ENCODE measurements at regions not wholly inside any gene's neighbourhood (a gene's known extent, or its start where the extent isn't known, plus 50 kb on each side); places are given as distances from the start of the nearest gene placed in this dataset.
"Not testable (repeated sequence)": the region's sequence is repeated elsewhere in the genome, so short reads cannot be mapped to it uniquely, and the experiment has no call there.

DNA sequence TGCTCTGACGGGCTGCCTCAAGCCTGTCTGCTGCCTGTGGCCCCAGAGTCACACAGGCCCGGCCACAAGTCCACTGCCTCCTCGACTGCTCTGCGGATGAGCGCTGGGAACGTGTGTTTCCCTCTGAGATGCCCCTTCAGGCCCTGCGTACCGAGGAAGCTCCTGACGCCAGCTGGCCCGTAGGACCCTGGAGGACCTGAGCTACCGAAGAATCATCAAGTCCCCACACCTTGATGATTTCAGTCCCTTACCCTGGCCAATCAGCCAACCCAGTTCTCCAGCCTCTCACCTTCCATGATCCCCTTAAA lies 96.6 kb upstream of the LRPAP1 start:
- Histone ChIP-seq H2AFZ (no peak overlapping the region), H3K9me2 (replicated peaks; ENCODE audit: insufficient read depth) (no peaks in the 10 kb centered on the region), H3K4me3 (no peak overlapping the region), H3K36me3 (replicated peaks; ENCODE audit: insufficient read depth, low read depth) (no peaks in the 10 kb centered on the region), H4K20me1 (ENCODE audit: insufficient read depth, poor library complexity, severe bottlenecking) (no peaks in the 10 kb centered on the region), H3K9me3 (ENCODE audit: low read depth) (no peaks in the 10 kb centered on the region), H3K27ac (no peak overlapping the region), H3K27me3 (no peaks in the 10 kb centered on the region), H3K4me1 (ENCODE audit: insufficient read depth) (no peaks in the 10 kb centered on the region), H3K79me2 (no peaks in the 10 kb centered on the region), H3K4me2 (no peak overlapping the region)
- DNase-seq (ENCODE audit: low spot score) = no peak
- TF ChIP-seq EZH2phosphoT487 (IDR thresholded peaks at IDR 0.05; ENCODE audit: low read depth, severe bottlenecking, unreplicated experiment) = no peak
- TF ChIP-seq, protein P1, sequence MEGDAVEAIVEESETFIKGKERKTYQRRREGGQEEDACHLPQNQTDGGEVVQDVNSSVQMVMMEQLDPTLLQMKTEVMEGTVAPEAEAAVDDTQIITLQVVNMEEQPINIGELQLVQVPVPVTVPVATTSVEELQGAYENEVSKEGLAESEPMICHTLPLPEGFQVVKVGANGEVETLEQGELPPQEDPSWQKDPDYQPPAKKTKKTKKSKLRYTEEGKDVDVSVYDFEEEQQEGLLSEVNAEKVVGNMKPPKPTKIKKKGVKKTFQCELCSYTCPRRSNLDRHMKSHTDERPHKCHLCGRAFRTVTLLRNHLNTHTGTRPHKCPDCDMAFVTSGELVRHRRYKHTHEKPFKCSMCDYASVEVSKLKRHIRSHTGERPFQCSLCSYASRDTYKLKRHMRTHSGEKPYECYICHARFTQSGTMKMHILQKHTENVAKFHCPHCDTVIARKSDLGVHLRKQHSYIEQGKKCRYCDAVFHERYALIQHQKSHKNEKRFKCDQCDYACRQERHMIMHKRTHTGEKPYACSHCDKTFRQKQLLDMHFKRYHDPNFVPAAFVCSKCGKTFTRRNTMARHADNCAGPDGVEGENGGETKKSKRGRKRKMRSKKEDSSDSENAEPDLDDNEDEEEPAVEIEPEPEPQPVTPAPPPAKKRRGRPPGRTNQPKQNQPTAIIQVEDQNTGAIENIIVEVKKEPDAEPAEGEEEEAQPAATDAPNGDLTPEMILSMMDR (IDR thresholded peaks at IDR 0.05; ENCODE audit: poor library complexity) = no peak
- no peak for TF ChIP-seq EZH2 (IDR thresholded peaks at IDR 0.05; ENCODE audit: borderline replicate concordance)
- whole genome bisulfite sequencing (ENCODE audit: low lambda C conversion rate, missing lambda C conversion rate) = 95% methylated on average over 11 of the region's 11 CpGs

DNA sequence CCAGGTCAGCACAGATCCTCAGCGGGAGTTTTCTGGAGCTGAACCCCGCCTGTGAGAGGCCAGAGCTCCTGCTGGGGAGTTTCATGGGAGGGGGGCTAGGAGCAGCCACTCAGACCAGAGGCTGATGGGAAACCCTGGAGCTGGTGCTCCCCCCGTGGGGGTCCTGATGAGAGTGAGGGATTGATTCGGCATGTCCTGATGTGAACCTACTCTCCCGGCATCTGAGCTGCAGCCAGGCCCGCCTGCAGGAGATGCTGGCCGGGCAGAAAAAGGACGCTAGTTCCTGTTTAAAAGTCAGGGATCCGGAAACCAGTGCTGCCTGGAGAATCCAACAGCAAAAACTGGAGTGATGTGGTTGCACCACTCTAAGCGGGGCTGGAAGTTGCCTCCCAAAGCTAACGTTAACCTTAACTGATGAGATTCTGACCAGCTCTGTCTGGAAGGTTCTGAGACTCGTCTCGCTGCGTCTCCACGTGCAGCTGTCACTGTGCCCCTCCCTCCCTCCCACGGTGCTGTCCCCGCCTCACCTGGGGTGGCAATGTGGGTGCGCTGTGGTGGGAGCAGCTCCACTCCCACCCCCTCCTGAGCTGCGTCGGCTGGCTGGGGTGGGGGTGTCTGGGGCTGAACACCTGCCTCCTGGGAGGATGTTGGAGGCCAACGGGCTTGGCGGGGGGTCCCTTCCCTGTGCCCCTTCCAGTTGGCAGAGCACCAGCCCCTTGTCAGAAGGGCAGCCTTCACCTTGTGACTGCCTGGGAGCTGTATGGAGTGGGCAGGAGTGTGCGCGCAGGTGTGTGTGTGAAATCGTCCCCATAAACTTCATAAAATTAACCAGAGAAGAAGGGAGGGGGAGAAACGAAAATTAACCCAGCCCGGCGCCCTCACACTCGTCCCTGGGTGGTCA lies 96.0 kb upstream of the LRPAP1 start:
- H3K36me3 ChIP-seq (replicated peaks; ENCODE audit: insufficient read depth, low read depth); DNase-seq (ENCODE audit: low spot score); H3K4me1 ChIP-seq (ENCODE audit: insufficient read depth); H3K9me2 ChIP-seq (replicated peaks; ENCODE audit: insufficient read depth); H3K9me3 ChIP-seq (ENCODE audit: low read depth); H3K4me2 ChIP-seq; H3K4me3 ChIP-seq; H4K20me1 ChIP-seq (ENCODE audit: insufficient read depth, poor library complexity, severe bottlenecking); H3K27me3 ChIP-seq; H3K27ac ChIP-seq; H3K79me2 ChIP-seq; H2AFZ ChIP-seq: not testable (repeated sequence)
- 88% methylated on average over 27 of the region's 29 CpGs for WGBS (ENCODE audit: low lambda C conversion rate, missing lambda C conversion rate)

DNA sequence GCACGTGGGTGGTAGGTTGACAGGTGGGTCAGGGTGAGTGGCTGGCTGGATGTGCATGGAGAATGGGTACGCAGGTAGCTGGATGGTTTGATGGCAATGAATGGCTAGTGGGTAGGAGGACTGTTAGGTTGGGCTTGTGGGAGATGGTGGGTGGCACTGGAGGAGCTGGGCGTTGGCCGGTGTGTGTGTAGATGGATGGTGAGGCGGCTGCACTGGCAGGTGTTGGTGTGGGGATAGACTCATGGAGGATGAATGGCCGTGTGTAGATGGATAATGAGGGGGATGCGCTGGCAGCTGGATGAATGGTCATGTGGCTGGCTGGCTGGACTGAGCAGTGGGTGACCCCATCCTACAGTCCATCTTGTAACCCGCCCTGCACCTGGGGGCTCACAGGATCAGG lies 95.2 kb upstream of the LRPAP1 start:
- WGBS (ENCODE audit: low lambda C conversion rate, missing lambda C conversion rate) = 88% methylated on average over 8 of the region's 8 CpGs

DNA sequence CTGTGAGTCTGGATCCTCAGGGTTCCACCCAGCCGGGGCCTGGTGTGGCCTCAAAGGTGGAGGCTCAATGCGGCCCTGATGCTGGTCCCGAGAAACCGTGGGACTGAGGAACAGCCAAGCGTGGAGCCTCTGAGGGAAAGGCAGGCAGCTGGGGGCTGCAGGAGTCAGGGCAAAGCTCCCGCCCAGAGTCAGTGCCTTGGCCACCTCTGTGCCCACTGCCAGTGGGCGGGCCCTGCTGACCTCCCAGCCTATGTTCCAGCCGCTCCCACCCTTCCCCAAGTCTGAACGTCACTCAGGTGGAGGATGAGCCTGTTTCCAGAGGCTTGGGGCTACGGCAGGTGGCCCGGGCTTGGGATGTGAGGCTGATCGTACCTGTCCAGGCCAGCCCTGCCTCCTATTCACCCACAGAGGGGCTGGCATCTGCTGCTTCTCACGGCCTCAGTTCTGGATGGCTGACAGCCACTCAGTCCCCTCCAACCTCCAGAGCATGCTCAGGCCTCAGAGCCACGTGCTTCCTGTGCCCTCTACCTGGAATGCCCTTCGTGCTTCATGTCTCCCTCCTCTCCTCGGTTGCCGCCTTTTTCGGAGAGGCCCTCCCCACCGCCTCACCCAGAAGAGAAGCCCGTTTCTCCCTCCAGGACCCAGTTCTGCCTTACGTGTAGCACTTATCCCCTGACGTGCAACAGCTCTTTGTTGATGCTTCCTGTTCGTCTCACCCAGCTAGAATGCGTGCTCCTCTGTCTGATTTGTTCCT lies 94.1 kb upstream of the LRPAP1 start:
- H3K4me2 ChIP-seq; H3K4me3 ChIP-seq; H3K9me2 ChIP-seq (replicated peaks; ENCODE audit: insufficient read depth); DNase-seq (ENCODE audit: low spot score); H3K4me1 ChIP-seq (ENCODE audit: insufficient read depth); H3K79me2 ChIP-seq; H2AFZ ChIP-seq; H4K20me1 ChIP-seq (ENCODE audit: insufficient read depth, poor library complexity, severe bottlenecking); H3K27me3 ChIP-seq; H3K9me3 ChIP-seq (ENCODE audit: low read depth); H3K27ac ChIP-seq; H3K36me3 ChIP-seq (replicated peaks; ENCODE audit: insufficient read depth, low read depth): not testable (repeated sequence)
- 87% methylated on average over 24 of the region's 24 CpGs for WGBS (ENCODE audit: low lambda C conversion rate, missing lambda C conversion rate)

More for the DNA sequence above, 95.2 kb upstream of the LRPAP1 start:
- not testable (repeated sequence) for H3K36me3 ChIP-seq (replicated peaks; ENCODE audit: insufficient read depth, low read depth); H3K4me3 ChIP-seq; H3K27me3 ChIP-seq; H2AFZ ChIP-seq; H3K4me1 ChIP-seq (ENCODE audit: insufficient read depth); H3K9me2 ChIP-seq (replicated peaks; ENCODE audit: insufficient read depth); DNase-seq (ENCODE audit: low spot score); H4K20me1 ChIP-seq (ENCODE audit: insufficient read depth, poor library complexity, severe bottlenecking); H3K9me3 ChIP-seq (ENCODE audit: low read depth); H3K79me2 ChIP-seq; H3K4me2 ChIP-seq; H3K27ac ChIP-seq

GRCh38 chr4:3625286-3625875 lies 93.2 kb upstream of the LRPAP1 start:
- 71% methylated on average over 8 of the region's 8 CpGs for WGBS (ENCODE audit: low lambda C conversion rate, missing lambda C conversion rate)
- not testable (repeated sequence) for H3K27ac ChIP-seq; H3K9me2 ChIP-seq (replicated peaks; ENCODE audit: insufficient read depth)

GRCh38 chr4:3623809-3624329 lies 91.6 kb upstream of the LRPAP1 start:
- not testable (repeated sequence) for H3K9me3 ChIP-seq (ENCODE audit: low read depth); H3K4me1 ChIP-seq (ENCODE audit: insufficient read depth); H3K27ac ChIP-seq; H3K4me3 ChIP-seq; H4K20me1 ChIP-seq (ENCODE audit: insufficient read depth, poor library complexity, severe bottlenecking); H3K36me3 ChIP-seq (replicated peaks; ENCODE audit: insufficient read depth, low read depth); H3K9me2 ChIP-seq (replicated peaks; ENCODE audit: insufficient read depth); H3K79me2 ChIP-seq; H3K4me2 ChIP-seq; H2AFZ ChIP-seq; H3K27me3 ChIP-seq
- DNase-seq (ENCODE audit: low spot score) = peak; percentile 36
- WGBS (ENCODE audit: low lambda C conversion rate, missing lambda C conversion rate) = 23% methylated on average over 7 of the region's 11 CpGs

More at GRCh38 chr4:3625286-3625875, 93.2 kb upstream of the LRPAP1 start:
- not testable (repeated sequence) for H3K4me3 ChIP-seq; H3K79me2 ChIP-seq; H4K20me1 ChIP-seq (ENCODE audit: insufficient read depth, poor library complexity, severe bottlenecking); H3K27me3 ChIP-seq; DNase-seq (ENCODE audit: low spot score); H3K36me3 ChIP-seq (replicated peaks; ENCODE audit: insufficient read depth, low read depth); H3K4me1 ChIP-seq (ENCODE audit: insufficient read depth); H2AFZ ChIP-seq; H3K4me2 ChIP-seq; H3K9me3 ChIP-seq (ENCODE audit: low read depth)

Measured in hepatocyte (in vitro differentiated cells).